Embryonic facial prominence (tissue), 1 donor: ENCODE measurements at regions not wholly inside any gene's neighbourhood (a gene's known extent, or its start where the extent isn't known, plus 50 kb on each side); places are given as distances from the start of the nearest gene placed in this dataset.
"Not testable (repeated sequence)": the region's sequence is repeated elsewhere in the genome, so short reads cannot be mapped to it uniquely, and the experiment has no call there.

Source experiments
- DNase-seq: peaks from one replicate; pipeline ENCODE4 v3.0.0-alpha.2; 2016; ENCODE audit errors: extremely low spot score

GRCh38 chr10:109411917-109412316, 511.4 kb downstream of the XPNPEP1 start:
- DNase-seq, result no peak

- DNase-seq, result no peak
Measured at GRCh38 chr10:109405338-109405737, 518.0 kb downstream of the XPNPEP1 start.

- no peak for DNase-seq
Measured at GRCh38 chr10:109403551-109403950, 519.8 kb downstream of the XPNPEP1 start.

GRCh38 chr10:109393425-109393824, 529.9 kb downstream of the XPNPEP1 start:
- no peak for DNase-seq

- DNase-seq, result no peak
Measured at GRCh38 chr10:109386921-109387320, 536.4 kb downstream of the XPNPEP1 start.

GRCh38 chr10:109386101-109386500, 537.2 kb downstream of the XPNPEP1 start:
- no peak for DNase-seq

GRCh38 chr10:109379186-109379585, 544.1 kb downstream of the XPNPEP1 start:
- DNase-seq, result no peak

- DNase-seq, result no peak
Measured at GRCh38 chr10:109374215-109374614, 549.1 kb downstream of the XPNPEP1 start.

- DNase-seq, result no peak
Measured at GRCh38 chr10:109359316-109359715, 564.0 kb downstream of the XPNPEP1 start.

- DNase-seq, result no peak
Measured at GRCh38 chr10:109358325-109358724, 565.0 kb downstream of the XPNPEP1 start.

GRCh38 chr10:109348324-109348723, 575.0 kb downstream of the XPNPEP1 start:
- DNase-seq, result no peak

- no peak for DNase-seq
Measured at GRCh38 chr10:109343293-109343692, 580.0 kb downstream of the XPNPEP1 start.

GRCh38 chr10:109341986-109342385, 581.3 kb downstream of the XPNPEP1 start:
- no peak for DNase-seq

GRCh38 chr10:109328001-109328400, 595.3 kb downstream of the XPNPEP1 start:
- DNase-seq, result no peak

GRCh38 chr10:109327266-109327665, 596.0 kb downstream of the XPNPEP1 start:
- DNase-seq, result no peak

- no peak for DNase-seq
Measured at GRCh38 chr10:109324721-109325120, 598.6 kb downstream of the XPNPEP1 start.

- DNase-seq, result no peak
Measured at GRCh38 chr10:109317746-109318366, 605.5 kb downstream of the XPNPEP1 start.

- DNase-seq, result not testable (repeated sequence)
Measured at GRCh38 chr10:109314016-109314415, 609.3 kb downstream of the XPNPEP1 start.

GRCh38 chr10:109312555-109312954, 610.8 kb downstream of the XPNPEP1 start:
- not testable (repeated sequence) for DNase-seq

- no peak for DNase-seq
Measured at GRCh38 chr10:109308971-109309370, 614.3 kb downstream of the XPNPEP1 start.

- not testable (repeated sequence) for DNase-seq
Measured at GRCh38 chr10:109307102-109307501, 616.2 kb downstream of the XPNPEP1 start.

GRCh38 chr10:109306698-109307097, 616.6 kb downstream of the XPNPEP1 start:
- no peak for DNase-seq

GRCh38 chr10:109287858-109288257, 635.5 kb downstream of the XPNPEP1 start:
- no peak for DNase-seq

- DNase-seq, result no peak
Measured at GRCh38 chr10:109282510-109282909, 640.8 kb downstream of the XPNPEP1 start.
